ENCODE measurements at regions not wholly inside any gene's neighbourhood (a gene's known extent, or its start where the extent isn't known, plus 50 kb on each side); places are given as distances from the start of the nearest gene placed in this dataset.

- TF ChIP-seq REST (IDR thresholded peaks at IDR 0.05; ENCODE audit: insufficient replicate concordance, low read depth) (no peak), CTCF (IDR thresholded peaks at IDR 0.05; ENCODE audit: insufficient read depth, low read length) (no peak), POLR2AphosphoS5 (IDR thresholded peaks at IDR 0.05; ENCODE audit: low read depth) (no peak), GABPA (IDR thresholded peaks at IDR 0.05; ENCODE audit: low read depth) (no peak)
Measured at GRCh38 chr1:221608835-221609320, 133.0 kb downstream of the DUSP10 start.
